ENCODE measurements at regions not wholly inside any gene's neighbourhood (a gene's known extent, or its start where the extent isn't known, plus 50 kb on each side); places are given as distances from the start of the nearest gene placed in this dataset.
"Not testable (repeated sequence)": the region's sequence is repeated elsewhere in the genome, so short reads cannot be mapped to it uniquely, and the experiment has no call there.

- not testable (repeated sequence) for TF ChIP-seq CTCF (conservative IDR thresholded peaks at IDR 0.05); EZH2 (IDR thresholded peaks at IDR 0.05; ENCODE audit: low read depth)
Observed at GRCh38 chr1:149260736-149261340, 157.5 kb upstream of the NBPF9 start.

All from PC-9 (cell line).